ENCODE measurements at regions not wholly inside any gene's neighbourhood (a gene's known extent, or its start where the extent isn't known, plus 50 kb on each side); places are given as distances from the start of the nearest gene placed in this dataset.
A peak's percentile ranks its signal among the peaks of the same experiment; 100 is the strongest.
"Not testable (repeated sequence)": the region's sequence is repeated elsewhere in the genome, so short reads cannot be mapped to it uniquely, and the experiment has no call there.

DNA sequence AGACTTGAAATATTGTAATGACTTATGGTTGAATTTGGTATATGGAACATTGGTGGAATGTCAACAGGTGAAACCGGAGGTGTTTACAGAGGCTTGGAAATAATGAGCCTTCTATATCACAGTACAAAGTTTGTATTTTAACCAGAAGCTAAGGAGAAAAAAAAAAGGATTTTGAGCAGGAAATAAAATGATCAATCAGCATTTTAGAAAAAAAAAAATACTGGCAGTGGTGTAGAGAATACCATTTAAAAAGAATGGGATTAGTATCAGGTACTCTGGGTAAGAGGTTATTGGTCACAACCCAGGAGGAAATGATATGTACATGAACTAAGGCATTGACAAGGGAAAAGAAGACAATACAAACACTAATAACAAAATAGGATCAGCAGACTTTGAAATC is 587.1 kb upstream of the HTR2C start:
- DNase-seq = no peak

DNA sequence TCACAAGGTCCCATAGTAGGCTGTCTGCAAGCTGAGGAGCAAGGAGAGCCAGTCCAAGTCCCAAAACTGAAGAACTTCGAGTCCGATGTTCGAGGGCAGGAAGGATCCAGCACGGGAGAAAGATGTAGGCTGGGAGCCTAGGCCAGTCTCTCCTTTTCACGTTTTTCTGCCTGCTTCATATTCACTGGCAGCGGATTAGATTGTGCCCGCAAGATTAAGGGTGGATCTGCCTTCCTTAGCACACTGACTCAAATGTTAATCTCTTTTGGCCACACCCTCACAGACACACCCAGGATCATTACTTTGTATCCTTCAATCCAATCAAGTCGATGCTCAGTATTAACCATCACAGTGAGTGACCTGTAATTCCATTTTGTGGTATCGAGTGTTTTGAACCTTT is 592.2 kb upstream of the HTR2C start:
- not testable (repeated sequence) for DNase-seq

DNA sequence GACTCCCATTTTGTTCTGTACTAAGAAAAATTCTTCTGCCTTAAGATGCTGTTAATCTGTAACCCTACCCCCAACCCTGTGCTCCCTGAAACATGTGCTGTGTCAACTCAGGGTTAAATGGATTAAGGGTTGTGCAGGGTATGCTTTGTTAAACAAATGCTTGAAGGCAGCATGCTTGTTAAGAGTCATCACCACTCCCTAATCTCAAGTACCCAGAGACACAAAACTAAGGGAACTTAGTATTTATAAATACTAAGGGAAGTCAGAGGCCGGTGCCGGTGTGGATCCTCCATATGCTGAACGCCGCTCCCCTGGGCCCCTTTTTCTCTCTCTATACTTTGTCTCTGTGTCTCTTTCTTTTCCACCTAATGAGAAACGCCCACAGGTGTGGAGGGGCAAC is 593.2 kb upstream of the HTR2C start:
- DNase-seq = not testable (repeated sequence)

DNA sequence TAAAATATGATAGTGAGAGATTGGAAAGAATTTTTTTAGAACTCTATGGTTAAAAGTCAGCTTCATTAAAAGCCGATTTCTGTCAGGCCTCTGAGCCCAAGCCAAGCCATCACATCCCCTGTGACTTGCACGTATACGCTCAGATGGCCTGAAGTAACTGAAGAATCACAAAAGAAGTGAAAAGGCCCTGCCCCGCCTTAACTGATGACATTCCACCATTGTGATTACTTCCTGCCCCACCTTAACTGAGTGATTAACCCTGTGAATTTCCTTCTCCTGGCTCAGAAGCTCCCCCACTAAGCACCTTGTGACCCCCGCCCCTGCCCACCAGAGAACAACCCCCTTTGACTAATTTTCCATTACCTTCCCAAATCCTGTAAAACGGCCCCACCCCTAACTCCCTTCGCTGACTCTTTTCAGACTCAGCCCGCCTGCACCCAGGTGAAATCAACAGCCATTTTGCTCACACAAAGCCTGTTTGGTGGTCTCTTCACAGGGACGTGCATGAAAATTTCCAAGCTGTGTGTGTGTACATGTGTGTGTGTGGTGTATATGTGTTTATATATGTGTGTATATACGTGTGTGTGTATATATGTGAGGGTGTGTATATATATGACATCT is 595.5 kb upstream of the HTR2C start:
- not testable (repeated sequence) for DNase-seq

DNA sequence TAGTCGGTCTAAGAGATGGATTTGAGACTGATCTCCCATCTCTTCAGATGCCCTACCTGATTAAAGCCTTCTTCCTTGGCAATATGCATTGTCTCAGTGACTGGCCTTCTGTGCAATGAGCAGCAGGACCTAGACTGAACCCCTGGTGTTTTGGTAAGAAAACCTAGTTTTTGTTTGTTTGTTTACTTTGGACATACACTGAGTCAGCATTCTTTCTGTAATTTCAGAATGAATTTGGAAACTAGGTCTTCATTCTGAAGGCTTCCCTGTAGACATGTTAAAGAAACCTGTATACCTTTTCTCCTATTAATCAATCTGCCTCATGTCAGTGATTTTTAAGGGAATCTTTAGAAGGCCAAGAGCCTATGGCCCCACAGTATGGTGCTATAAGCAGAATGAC is 597.5 kb upstream of the HTR2C start:
- DNase-seq = no peak

DNA sequence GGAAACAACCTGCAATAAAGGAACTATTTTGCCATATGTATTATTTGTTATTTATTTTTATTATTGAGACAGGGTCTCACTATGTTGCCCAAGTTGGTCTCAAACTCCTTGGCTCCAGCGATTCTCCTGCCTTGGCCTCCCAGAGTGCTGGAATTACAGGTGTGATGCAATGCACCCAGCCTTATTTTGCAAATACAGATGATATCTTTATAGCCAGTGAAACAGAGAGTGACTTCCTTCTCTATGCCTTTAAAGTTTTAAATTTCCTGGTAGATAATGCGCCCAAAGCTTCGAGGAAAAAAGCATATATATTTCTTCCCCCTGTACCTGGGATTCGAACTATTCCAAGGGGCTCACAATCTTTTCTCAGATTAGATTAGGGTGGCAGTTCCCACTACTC is 601.1 kb upstream of the HTR2C start:
- no peak for DNase-seq

DNA sequence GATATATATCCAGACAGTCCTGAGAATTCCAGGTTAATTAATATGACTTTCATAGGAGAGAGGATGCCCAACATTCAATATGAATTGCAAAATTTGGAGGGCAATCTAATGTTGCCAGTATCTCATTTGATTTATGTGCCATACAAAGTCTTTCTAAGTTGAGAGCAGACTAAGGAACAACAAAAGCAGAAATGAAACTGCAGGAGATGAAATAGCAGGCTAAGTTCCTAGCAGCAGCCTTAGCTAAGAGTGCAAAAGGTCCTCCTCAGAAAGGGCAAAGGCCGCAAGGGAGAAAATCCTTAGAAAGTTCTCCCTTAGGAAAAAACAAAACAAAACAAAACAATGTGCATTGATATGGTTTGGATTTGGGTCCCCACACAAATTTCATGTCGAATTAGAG is 602.9 kb upstream of the HTR2C start:
- no peak for DNase-seq

DNA sequence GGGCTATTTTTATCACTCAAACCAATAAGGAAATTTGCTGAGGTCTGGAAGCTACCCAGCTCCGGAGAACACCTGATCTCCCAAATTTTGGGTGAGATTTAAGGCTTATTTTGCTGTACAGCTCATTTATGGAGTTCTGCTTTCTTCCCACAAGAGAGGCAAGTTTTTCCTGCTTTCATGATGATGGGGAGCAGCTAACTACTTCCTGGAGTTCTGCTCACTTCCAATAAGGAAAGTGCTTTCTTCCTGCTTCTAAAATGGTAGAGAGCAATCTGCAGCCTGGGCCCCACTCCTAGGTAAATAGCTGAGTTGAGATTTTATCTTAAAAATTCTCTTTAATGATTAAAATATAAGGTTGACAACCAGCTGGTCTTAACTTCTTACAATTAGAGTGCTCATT is 606.0 kb upstream of the HTR2C start:
- no peak for DNase-seq

DNA sequence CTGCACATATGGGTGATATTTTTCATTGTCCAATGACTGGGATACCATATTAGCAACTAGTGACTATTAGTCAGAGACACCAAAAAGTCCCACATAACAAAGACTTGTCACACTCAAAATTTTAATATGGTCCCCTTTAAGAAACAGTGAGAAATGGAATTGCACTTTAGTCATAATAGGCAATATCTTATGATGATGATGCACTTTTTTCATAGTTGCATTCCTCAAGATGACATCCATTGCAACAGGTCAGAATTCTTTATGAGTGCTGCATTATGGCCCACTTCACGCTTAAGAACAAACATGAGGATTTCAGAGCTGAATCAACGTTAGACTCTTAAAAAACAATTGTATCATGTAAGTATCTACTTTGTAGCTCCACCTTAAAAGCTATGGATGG is 608.4 kb upstream of the HTR2C start:
- DNase-seq = no peak

DNA sequence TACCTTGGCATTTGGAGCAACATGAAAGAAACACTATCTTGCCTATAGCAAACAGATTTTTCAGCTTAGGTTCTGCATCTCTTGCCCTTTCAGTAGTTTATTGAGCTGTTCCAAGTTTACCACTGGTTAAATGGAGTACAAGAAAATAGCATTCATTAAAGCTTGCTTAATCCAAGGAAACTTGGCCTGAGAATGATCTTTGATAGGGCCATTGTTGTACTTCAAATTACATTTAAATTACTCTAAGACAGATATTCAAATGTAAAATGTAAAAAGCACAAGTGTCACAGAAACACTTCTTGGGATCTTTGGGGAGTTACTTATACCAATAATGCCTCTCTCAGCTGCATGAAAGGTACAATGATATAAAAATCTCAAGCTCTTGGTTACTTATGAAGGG is 609.0 kb upstream of the HTR2C start:
- no peak for DNase-seq

DNA sequence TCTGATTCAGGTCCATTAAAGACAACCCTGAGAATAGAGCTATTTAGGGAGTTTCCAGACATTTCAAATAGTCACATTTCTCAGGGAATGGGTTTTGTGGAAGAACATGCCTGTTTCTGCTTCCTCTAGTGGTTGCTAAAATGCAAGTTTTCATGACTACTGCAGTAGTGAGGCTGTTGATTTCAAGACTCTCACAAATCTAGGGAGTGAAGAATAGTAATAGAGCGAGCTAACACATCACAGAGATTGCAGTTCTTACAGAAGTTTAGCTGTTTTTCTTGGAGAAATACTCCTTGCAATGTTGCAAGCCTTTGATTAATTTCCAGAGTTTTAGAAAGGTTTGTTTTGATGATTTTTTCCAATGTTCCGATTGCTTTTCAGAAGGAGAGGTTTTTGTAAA is 610.2 kb upstream of the HTR2C start:
- no peak for DNase-seq

DNA sequence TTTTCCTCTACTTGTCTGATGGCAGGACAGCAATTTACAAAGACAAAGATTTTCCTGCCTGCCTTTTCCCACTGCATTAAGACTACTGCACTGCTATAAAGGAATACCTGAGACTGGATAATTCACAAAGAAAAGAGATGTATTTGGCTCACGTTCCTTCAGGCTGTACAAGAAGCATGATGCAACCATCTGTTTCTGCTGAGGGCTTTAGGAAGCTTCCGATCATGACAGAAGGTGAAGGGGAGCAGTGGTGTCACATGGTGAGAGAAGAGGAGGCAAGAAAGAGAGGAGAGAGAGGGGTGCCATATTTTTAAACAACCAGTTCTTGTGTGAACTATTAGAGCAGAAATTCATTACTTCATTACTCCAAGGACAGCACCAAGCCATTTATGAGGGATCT is 617.1 kb upstream of the HTR2C start:
- no peak for DNase-seq

DNA sequence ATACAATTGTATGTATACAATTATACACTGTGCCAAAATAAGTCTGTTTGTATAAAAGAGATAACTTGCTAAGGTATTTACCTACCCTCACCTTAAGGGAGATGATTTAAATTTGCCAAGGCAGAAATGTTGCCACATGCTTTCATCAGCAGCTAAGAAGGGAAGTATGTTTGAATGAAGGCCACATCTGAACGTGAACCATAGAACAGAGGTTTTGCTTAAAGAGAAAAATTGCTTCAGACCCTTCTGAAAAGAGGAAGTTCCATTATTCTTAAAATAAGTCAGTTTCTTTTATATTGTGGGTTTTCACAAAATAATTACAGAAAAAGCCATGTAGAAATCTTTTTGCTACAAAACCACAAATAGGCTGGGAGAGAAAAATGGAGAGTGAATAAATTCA is 621.5 kb upstream of the HTR2C start:
- DNase-seq = no peak

DNA sequence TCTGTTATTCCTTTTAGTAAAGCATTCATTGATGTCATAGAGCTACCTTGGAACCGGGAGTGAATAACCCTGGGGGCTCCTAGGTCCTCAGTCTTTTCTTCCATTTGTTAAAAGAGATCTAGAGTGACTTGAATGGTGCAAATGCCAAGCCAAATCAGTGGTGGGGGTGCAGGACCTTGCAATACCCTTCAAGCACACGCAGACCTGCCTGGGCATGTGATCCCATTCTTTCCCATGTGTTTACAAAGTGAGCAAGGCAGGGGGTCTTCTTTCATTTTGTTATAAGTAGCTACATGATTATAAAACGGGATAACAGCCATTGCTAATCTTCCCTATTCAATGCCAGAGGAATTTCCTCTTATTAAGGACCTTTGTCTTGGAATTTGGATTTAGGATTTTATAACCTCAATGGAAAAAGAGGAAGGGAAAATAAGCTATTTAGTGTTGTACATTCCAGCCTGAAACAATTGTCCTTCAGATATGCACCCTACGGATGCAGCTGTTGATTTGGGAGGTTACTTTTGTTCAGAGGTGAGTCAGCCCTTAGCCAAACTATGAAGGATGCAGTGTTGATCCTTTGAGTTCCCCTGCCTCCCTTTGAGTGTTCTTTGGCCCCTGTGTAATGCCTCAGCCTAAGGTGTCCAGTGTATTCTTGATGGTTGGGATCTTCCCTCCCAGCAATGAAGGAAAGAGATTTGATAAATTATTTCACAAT is 623.8 kb upstream of the HTR2C start:
- DNase-seq = no peak

DNA sequence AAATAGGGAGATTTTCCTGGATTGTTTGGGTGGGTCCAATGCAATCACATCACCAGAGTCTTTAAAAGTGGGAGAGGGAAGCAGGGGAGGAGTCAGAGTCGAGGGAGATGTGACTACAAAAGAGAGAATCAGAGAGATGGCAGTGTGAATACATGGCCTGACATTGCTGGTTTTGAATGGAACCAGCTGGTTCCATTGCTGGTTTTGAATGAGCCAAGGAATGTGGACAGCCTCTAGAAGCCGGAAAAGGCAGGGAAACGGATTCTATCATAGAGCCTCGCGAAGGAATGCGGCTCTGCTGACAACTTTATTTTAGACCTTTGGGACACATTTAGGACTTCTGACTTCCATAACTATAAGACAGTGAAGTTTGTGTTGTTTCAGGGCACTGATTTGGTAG is 627.0 kb upstream of the HTR2C start:
- no peak for DNase-seq

DNA sequence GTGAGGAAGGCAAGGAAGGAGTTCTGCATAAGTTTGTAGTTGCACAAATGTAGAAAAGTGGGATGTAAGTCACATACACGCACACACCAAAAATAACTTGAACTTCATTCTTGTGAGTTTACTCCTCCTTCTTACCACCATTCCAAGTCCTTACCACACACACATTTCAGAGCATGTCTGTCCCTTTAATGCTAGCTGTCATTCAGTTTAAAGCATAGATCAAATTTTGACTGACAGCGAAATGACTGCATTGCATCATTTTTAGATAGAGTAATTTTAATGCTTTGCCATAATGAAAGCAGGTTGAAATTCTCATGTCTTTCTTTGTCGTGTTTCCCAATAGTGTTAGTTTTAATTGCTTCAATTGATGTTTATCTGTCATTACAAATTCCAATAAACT is 629.6 kb upstream of the HTR2C start:
- DNase-seq = no peak

DNA sequence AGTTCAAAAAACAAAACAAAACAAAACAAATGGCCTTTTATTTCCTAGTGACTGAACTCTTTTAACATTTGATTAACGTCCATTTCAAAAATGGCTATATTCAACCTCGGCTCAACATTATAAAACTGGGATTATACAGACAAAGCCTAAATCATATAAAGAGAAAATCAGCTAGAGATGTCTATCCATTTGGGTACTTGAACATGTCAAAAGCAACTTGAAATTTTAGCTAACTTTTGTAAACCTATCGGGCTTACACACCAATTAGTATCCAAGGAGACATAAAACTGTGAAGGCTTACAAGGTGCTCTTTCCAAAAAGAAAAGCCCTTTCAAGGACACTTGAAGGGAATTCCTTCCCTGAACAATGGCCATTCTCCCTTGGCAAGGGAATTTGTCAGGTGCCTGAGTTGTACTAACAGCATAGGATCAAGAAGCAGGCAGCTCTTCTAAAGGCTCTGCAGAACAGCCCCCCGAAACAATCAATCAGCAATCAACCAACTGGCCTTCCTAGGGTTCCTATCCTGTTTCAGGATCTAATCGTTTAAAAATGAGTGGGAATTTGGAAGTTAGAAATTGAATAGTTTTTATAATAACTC is 633.7 kb upstream of the HTR2C start:
- DNase-seq = no peak

DNA sequence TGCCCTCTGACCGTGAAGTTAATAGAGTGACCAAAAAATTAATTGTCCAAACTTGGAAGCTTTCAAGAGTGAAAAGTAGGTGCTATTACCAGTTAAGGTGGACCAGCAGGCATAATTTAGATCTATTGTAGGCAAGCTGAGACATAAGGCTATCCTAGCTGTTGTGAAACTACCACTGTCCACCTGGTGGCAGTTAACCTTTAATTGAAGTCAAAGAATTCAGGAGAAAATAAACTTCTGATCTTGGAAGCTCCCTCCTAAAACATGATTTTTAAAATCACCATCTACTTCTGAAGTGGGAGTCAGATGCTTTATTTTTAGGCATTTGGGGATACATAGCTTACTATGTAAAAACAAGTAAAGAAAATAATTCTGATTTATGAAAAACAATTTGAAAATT is 636.3 kb upstream of the HTR2C start:
- no peak for DNase-seq

DNA sequence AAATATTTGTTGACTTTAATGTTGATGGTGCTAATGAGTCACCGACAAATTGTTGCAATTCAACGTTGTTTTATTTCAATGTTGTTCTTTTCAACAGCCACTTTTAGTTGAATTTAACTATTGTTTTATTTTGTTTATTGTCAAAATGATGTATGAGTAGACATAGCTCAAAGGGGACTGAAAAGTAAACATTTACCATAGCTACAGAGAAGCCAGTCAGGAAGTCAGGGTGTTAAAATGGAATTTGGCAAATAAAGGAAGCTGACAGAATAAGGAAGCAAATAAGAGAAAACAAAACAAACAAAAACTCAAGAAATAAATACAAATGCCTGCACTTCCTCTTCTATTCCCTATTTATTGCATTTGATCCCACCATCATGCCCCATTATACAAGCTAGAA is 648.4 kb upstream of the HTR2C start:
- no peak for DNase-seq

DNA sequence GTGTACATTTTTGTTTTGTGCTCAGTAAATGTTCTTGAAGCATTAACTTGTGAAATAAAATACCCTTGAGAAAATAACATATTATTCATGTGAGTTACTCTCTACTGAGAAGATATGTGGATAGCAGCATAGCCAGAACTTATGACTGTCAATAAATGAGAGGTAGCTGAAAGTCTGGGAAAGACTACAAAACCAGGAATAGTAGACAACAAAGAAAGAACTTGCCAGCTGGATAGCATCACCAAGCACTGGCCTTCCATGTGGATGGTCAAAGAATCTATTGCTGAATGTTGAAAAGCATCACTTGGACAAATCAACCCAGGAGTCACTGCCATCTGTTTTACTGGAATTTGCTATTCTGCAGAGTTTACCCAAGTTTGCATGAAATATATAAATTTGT is 650.0 kb upstream of the HTR2C start:
- DNase-seq = no peak

DNA sequence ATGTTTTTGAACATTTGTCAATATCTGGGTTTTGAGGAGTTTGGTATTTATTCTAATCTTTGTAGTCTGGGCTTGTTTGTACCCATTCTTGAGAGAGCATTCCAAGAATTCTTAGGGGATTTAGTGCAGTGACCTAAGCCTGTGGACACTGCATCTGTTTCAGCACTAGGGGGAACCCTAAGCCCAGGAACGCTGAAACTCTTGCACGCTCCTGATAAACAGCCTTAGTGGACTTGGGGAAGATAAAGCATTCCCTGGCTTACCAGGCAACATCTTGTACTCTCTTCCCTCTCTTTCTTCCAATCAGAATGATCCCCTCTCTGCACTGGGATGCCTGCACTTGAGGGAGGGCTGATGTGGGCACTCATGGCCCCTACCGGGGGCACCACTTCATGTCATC is 654.9 kb upstream of the HTR2C start:
- peak; percentile 18 for DNase-seq

DNA sequence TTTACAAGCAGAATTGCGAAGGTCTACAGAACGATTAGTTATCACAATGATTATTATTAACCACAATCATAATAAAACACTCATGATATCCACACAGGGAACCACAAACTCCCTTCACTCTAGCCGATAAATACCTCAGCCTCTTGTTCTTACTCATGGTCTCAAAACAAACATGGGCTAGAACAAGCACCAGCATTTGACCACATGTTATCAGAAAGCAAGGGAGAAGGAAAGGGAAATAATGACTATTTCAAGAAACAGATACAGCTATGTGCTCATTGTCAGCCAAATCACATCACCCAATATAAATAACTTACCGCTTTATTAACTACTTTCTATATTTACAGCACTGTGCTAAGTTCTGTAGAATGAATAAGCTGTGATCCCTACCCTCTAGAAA is 663.2 kb upstream of the HTR2C start:
- no peak for DNase-seq

DNA sequence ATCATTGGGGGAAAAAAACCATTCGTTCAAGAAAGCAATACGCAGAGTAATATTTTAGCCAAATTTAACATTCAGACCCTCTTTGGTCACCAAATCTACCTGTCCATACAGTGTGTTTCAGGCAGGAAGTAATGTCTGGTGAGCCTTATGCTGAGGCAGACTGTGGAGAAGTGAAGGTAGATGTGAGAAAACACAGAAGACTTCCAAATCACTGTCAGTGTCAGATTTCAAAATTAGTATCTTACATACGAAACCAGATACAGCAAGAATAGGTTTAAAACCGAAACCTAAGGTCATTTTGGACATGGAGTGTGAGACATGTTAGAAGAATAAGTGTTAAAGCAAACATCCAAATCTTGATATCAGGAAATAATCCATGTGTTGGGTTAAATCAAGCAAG is 664.5 kb upstream of the HTR2C start:
- DNase-seq = no peak

DNA sequence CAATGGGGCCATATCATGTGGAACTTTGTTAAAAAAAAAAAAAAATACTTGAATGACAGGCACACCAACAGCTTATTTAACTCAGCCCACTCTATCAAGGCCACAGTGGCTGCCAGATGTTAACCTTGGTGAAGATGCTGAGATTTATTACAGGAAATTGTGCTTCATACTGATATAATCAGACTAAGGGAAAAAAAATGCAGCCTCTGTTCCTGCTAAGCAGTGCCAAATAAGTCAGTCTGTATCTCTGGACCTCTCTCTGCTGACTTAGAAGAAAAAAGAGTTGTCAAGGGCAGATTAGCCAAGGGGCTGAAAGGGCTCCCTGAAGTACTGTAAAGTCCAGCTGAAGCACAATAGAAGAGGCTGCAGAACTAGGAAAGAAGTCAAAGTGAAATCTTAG is 677.7 kb upstream of the HTR2C start:
- no peak for DNase-seq

DNA sequence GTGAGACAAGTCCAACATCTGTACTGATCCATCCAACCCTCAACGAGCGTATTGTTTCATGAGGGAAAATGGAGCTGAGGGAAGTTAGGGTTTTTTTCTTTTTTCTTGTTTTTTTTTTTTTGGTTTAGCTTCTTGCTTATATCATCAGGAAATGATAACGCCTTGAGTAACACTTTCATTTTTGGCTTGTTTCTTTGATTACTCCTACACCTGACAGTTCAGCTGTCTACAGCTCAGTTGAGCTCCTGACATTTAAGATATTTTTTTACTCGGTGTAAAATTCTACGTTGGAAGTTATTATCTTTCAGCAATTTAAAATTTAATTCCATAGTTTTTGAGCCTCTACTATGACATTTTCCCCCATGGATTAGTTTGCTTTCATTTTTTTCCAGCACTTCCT is 691.0 kb upstream of the HTR2C start:
- DNase-seq = no peak

All from NCI-H146 (cell line).